GM10248 (cell line): ENCODE measurements at regions not wholly inside any gene's neighbourhood (a gene's known extent, or its start where the extent isn't known, plus 50 kb on each side); places are given as distances from the start of the nearest gene placed in this dataset.

ENCODE experiments used
- CTCF ChIA-PET: fragments of 300-600 bp; sonication (Branson Sonifier 250); formaldehyde crosslinking; extraction: SDS; loops from one replicate; lab custom pipeline; 2021; ENCODE audit warnings: antibody characterized with exemption; lab: Yijun Ruan, JAX
- POLR2A ChIA-PET: fragments of 350-650 bp; sonication (Branson Sonifier 250); formaldehyde crosslinking; extraction: SDS; loops from one replicate; lab custom pipeline; 2020; ENCODE audit warnings: antibody characterized with exemption; lab: Yijun Ruan, JAX
- DNase-seq: peaks from one replicate; pipeline ENCODE4 v3.0.0; 2012; ENCODE audit errors: extremely low spot score
- TF ChIP-seq, protein P1 (sequence below): IDR thresholded peaks from 2 replicates; pipeline ENCODE4 v1.5.1; 2012; ENCODE audit warnings: mild to moderate bottlenecking, low read depth; ENCODE audit errors: extremely low read depth, missing control alignments, control extremely low read depth

DNA sequence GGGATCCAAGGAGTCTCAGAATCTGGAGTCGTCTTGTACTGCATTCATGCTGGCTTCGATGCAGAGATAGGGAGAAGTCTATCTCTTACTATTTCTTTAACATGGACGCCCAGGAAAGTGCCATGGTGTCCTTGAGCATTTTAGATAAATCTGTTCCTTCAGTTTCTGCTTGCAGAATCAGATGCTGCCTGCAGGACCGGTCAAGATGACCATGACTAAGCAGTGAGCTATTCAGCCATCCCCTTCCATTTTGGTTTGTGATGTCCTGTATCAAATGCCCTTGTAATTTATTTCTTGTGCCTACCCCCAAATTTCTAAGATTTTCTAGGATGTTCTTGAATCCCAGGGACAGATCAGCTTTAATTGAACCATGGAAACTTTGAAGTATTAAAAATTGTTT, 139.4 kb upstream of the TP63 start:
- ChIA-PET CTCF (interaction anchor here (2.7 to 3.6 kb wide), 2 partner anchors 10 to 20 kb away, joined by 9 to 14 read pairs; no protein-coding TSS in a partner anchor), POLR2A (no interaction called here)
- TF ChIP-seq, protein P1, sequence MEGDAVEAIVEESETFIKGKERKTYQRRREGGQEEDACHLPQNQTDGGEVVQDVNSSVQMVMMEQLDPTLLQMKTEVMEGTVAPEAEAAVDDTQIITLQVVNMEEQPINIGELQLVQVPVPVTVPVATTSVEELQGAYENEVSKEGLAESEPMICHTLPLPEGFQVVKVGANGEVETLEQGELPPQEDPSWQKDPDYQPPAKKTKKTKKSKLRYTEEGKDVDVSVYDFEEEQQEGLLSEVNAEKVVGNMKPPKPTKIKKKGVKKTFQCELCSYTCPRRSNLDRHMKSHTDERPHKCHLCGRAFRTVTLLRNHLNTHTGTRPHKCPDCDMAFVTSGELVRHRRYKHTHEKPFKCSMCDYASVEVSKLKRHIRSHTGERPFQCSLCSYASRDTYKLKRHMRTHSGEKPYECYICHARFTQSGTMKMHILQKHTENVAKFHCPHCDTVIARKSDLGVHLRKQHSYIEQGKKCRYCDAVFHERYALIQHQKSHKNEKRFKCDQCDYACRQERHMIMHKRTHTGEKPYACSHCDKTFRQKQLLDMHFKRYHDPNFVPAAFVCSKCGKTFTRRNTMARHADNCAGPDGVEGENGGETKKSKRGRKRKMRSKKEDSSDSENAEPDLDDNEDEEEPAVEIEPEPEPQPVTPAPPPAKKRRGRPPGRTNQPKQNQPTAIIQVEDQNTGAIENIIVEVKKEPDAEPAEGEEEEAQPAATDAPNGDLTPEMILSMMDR = no peak
- no peak for DNase-seq

DNA sequence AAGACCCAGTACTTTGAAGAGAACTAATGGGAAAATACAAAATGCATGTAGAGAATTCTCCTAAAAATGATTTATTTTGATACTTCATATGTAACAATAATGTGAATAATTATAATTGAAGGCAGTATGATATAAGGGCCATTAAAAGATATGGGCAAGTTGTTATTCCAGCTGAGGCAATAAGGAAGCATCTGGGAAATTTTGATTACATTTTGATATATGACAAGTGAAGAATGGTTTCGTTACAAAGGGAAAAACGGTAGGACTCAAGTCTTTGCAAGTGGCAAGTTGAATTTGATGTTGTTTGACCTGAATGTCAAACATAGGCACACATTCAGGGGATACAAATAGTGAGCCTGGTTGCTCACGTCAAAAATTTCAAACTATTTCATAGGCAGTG, 137.9 kb upstream of the TP63 start:
- CTCF ChIA-PET = interaction anchor here (1.2 kb wide), 1 partner anchor 18 kb away, joined by 3 read pairs; no protein-coding TSS in a partner anchor
- TF ChIP-seq, protein P1 = no peak
- POLR2A ChIA-PET = no interaction called here
- no peak for DNase-seq

DNA sequence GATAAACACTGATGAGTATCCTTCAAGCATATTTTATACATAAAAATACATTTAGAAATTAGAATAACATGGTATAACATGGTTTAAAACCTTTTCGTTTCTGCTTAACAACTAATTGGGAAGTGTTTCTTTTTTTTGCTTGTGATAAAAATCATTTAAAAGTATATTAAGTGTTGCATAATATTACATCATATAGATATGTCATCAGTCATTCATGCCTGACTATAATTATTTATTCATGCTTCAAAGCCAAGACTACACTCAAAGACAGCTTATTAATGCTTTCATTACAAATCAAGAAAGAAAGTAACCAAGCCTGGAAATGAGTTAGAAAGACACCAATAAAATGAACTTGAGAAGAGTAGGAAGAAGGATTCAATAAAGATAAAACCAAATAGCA, 136.6 kb upstream of the TP63 start:
- POLR2A ChIA-PET = no interaction called here

DNA sequence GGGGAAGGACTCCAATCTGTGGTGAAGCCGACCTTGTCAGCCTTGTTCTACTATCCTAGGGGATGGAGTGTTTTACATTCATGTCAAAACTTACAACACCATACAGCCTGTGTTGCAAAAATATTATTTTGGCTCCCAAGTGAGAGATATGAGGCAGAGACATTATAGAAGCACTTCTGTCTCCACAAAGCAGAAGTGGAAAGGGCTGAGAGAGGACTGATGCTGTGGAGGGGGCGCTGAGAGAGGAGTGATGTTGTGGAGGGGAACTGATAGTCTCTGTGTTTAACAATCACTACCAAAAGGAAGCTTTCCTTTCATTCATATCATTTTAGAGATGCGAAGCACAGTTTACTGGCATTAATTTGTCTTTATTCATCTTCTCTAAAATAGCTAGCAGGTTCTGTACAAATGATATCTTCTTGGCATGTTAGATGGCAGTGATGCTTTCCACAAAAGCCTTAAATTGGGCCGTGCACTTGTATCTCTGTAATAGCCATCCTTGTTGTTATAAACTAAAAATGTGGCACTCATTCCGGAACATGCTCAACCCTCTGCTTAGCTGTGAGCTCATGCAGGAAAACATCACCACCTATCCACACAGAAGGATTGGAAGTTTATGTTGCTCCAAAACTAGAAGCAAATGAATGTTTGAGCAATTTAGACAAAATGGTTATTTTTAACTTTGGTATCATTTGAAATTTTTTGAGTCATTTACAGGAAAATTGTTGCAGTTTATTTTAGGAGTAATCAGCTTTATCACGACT, 134.6 kb upstream of the TP63 start:
- TF ChIP-seq, protein P1 = no peak
- ChIA-PET CTCF (interaction anchor here (1.5 to 1.9 kb wide), 2 partner anchors 16 to 226 kb away, joined by 3 to 6 read pairs; no protein-coding TSS in a partner anchor), POLR2A (no interaction called here)
- no peak for DNase-seq

More for the DNA sequence above, 136.6 kb upstream of the TP63 start:
- no peak for DNase-seq
- TF ChIP-seq, protein P1 = no peak
- CTCF ChIA-PET = interaction anchor here (1.6 kb wide), 1 partner anchor 27 kb away, joined by 4 read pairs; no protein-coding TSS in a partner anchor

DNA sequence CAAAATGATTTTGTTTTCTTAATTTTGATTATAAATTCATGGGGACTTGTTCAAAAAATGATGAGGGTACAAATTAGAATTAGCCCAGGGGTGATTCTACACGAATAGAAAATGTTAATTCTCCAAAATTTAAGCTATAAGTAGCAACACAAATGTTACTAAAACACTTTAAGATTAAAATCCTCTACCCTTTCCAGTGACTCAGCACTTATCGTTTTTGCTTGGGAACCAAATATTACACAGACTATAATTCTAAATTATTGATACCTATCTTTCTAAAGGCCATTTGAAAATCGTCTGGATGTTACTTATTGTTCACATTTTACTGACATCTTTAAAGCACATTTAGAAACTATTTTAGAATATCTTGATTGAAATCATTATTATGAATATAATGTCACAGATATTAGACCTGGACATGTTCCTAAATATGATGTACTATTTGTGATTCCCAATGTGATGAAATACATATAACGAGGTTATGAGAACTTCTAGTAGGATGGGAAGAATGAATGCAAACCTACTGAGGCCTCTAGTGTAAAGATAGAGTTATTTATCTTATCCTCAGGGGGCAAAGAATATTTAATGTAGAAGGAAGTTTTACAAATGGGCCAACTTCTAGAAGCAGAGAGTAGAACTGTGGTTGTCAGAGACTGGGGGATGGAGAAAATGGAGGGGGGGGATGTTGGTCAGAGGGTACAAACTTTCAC, 132.0 kb upstream of the TP63 start:
- ChIA-PET CTCF (interaction anchor here (0.8 to 1.6 kb wide), 2 partner anchors 10 to 18 kb away, joined by 3 to 4 read pairs; no protein-coding TSS in a partner anchor), POLR2A (no interaction called here)
- TF ChIP-seq, protein P1 = no peak
- no peak for DNase-seq

DNA sequence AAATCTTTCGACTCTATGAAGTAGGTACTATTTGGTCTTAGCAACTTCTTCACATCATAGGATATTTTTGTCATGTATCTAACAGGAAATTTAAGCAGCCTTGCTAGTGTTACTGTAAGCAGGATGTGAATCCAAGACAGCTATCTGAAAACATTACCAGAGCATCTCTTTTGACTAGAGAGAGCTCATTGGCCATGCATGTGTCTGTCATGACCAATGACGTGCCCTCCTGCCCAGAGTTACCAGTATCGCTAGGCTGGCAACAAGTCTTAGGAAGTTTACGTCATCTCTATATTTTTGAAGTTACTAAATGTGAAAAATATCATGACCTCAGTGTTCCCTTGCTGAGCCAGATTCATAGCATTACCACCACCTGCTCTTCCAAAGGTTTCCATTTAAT, 130.9 kb upstream of the TP63 start:
- CTCF ChIA-PET = no interaction called here
- no peak for DNase-seq
- TF ChIP-seq, protein P1 = no peak
- POLR2A ChIA-PET = no interaction called here
